ENCODE measurements at regions not wholly inside any gene's neighbourhood (a gene's known extent, or its start where the extent isn't known, plus 50 kb on each side); places are given as distances from the start of the nearest gene placed in this dataset.

DNA sequence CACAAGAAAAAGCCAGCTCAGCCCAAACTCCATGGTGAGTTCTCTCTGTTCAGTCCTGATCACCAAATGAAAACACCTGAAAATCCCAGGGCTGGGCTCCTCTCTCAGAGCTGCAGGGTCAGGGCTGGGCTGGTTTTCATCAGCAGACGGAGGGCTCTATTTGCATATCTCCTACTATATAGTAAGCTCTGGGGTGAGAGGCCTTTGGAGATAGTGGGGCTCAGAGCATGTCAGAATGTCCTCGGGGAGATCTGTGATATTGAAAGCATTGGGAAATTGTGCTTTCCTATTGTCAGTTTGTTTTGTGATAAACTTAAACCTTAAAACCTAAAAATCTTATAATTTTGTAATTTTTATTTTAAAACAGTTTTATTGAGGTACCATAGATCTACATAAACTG lies 742.6 kb downstream of the TMEM121 start:
- no peak for TF ChIP-seq EZH2 (IDR thresholded peaks at IDR 0.05; ENCODE audit: insufficient read depth, poor library complexity, severe bottlenecking)
- TF ChIP-seq EZH2phosphoT487 (IDR thresholded peaks at IDR 0.05; ENCODE audit: insufficient read depth, low read depth): no peak
